ENCODE measurements at regions not wholly inside any gene's neighbourhood (a gene's known extent, or its start where the extent isn't known, plus 50 kb on each side); places are given as distances from the start of the nearest gene placed in this dataset.

- no peak for DNase-seq
These were observed 256.9 kb downstream of the C16orf95 start for GRCh38 chr16:87060034-87060986.

DNA sequence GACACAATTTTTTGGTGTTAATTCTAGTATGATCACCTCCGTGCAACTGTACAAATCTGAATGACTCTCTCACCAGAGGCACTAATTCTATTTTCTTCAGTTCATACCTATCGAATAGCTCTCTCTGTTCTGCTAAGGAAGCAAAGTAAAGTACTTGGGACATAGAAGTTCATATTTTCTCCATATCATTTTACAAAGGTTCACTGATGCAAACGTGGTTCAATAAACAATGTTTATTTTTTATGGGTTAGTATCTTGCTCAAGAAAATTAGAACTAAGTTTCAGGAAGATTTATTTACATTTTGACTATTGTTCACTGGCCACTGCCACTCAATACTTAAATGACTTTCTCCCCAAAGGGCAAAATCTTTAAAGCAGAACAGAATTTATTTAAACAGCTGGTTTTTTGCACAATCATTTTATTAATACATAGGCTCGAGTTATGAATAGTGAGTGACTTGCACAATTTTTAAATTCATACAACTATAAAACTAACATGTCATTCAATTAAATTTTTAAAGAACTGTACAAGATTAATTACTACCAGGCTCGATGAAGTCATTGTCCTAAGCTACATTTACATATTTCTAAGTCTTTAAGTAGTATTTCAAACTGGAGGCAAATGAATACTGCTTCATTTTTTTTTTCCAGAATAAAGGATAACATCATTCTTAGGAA, 255.8 kb downstream of the C16orf95 start:
- no peak for DNase-seq

GRCh38 chr16:87062569-87063442, 254.4 kb downstream of the C16orf95 start:
- DNase-seq = peak; percentile 39

GRCh38 chr16:87063543-87063942, 253.6 kb downstream of the C16orf95 start:
- DNase-seq = no peak

DNA sequence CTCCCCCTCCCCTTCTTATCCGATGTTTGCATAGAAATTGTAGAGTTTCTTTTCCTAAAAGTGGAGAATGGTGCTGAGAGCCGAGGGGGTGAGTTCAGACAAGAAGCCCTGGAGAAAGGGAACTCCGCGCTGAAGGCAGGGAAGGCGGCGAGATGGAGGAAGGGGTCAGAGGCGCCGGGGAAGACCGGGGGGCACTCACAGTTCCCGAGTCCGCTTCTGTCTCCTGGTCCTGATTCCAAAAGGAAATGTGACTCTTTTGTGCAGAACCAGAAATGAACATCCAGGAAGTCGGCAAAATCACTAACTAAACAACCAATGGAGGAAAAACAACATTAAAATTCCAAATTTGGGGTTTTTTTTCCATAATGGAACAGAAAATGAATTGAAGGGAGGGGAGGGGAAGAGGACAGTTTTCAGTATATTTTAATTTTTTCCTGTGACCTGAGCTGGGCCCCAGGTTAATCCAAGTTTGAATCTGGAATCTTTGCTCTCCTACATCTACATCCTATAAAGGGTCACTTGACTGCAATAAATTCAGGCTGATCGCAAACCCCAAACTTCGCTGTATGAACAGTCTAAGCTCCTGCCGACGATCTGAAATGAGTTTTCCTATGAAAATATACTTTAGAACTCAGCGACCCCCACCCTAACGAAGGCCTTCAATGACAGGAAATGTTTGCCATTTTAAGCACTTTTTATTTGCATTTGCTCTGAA, 252.3 kb downstream of the C16orf95 start:
- no peak for DNase-seq

DNA sequence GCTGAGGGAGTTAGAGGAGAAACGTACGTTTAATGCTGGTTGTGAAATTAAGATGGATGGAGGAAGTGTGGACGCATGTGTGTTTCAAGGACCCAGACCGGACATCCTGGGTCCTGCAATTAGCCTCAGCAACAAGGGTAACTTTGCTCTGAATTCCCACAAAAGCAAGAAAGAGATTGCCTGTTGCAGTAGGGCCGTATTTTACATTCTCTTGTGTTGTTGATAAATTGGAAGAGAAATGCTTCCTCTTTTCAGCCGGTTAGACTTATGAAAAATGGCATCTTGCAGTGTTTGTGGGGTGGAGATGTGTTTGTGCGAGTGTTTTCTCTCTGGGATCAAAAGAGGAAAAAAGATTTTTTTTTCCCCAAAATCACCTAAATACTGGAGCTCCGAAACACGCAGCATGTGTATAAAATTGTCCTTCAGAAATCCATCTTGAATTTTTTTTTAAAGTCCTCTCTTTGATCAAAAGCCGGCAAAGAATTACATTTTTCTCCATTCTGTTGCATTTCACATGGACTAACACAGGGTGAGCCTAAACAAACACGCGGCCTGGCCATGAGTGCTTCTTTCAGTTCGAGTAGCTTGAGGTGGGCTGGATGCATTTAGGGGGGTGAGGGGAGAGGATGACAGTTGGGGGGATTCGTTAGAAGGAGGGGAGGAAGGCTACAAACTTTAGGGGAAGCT, 251.6 kb downstream of the C16orf95 start:
- DNase-seq = no peak

- no peak for DNase-seq
These were observed 250.8 kb downstream of the C16orf95 start for GRCh38 chr16:87066133-87067002.

DNA sequence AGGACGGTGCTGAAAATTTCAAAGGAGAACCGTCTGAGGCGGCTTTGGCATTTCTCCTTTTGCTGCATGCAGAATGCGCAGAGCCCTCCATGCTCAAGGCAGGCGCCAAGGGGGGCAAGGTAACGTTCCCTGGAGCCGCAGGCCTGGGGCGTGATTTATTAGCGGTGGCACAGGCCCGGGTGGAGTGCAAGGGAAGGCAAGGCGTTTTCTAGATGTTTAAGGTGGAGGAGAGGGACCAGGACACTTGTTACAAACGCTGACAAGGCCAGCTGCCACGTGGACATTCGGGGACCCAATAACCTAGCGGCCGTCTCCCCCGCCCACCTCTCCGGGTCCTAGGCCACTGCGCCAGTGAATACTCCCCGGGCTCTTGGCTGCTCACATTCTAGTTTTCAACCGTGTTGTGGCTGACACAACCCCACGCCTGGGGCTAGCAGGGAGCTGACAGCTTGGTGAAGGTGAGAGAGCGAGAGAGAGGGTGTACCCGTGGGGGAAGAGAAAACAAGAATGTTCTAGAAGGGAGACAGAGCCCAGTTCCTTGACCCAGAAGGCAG, 250.1 kb downstream of the C16orf95 start:
- DNase-seq = no peak

GRCh38 chr16:87067836-87068761, 249.1 kb downstream of the C16orf95 start:
- no peak for DNase-seq

GRCh38 chr16:87068762-87069150, 248.4 kb downstream of the C16orf95 start:
- DNase-seq = no peak

- DNase-seq = no peak
These were observed 246.5 kb downstream of the C16orf95 start for GRCh38 chr16:87070657-87071056.

DNA sequence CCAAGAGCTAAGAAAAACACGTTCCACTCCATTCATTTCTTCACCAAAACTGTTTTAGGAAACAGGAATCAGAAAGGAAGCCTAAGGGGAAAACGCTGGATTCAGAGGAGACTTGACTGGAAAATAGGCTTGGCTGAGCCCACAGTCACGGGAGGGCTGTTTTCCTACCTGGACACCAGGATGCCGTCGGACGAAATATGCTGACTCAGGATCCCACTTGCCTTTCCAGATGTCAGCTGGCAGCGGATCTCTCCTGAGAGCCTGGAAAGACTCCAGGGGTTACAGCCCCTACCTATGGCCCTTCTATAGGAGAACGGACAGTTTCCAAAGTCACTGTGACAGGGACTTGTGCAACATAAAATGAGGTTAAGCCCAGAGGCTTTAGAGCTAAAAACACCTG, 245.1 kb downstream of the C16orf95 start:
- DNase-seq = no peak

DNA sequence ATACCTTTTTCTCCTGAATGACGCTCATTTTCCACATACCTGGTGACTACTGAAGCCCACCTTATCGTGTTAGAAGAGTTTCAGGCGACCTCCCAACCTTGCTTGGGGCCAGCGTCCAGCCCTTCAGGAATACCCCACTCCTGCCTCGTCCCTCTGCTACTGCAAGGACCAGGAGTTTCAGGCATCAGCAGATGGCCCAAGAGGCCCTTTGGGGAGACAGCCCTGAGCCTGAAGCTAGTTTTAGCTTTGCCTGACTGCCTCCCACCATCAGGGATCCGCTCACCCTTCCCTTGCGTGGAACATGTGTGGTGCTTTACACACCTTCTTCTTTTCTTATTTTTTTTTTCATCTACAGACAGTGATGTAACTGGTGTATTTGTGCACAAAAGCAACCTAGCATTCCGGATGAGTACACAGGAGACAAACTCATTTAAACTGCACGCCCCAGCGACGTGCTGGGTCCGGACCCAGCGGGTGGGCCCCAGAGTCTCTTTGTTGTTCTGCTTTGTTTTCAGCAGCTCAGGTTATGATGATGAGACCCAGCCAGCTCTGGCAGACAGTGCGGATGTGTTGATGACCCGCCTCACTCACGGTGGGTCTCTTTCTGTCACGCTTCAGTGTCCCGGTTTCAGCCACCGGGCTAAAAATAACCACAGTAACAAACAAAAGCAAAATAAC, 242.4 kb downstream of the C16orf95 start:
- no peak for DNase-seq

DNA sequence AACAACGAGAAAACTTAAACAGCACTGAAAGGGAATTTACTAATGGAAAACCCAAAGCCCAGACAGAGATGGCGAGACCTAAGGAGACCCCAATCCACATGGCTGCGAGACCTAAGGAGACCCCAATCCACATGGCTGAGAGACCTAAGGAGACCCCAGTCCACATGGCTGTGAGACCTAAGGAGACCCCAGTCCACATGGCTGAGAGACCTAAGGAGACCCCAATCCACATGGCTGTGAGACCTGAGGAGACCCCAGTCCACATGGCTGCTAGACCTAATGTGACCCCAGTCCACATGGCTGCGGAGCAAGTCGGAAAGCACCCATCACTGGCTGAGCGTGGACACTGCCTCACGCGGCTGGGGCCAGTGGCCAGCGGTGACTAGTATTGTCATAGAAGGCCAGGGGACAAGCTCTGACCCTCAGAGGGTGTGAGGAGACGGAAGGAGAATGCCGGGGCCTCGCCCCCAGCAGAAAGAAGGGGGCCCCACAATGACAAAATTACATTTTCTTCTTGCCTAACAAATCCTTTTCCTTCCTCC, 241.8 kb downstream of the C16orf95 start:
- DNase-seq = no peak

- DNase-seq = no peak
These were observed 240.8 kb downstream of the C16orf95 start for GRCh38 chr16:87076331-87076949.

DNA sequence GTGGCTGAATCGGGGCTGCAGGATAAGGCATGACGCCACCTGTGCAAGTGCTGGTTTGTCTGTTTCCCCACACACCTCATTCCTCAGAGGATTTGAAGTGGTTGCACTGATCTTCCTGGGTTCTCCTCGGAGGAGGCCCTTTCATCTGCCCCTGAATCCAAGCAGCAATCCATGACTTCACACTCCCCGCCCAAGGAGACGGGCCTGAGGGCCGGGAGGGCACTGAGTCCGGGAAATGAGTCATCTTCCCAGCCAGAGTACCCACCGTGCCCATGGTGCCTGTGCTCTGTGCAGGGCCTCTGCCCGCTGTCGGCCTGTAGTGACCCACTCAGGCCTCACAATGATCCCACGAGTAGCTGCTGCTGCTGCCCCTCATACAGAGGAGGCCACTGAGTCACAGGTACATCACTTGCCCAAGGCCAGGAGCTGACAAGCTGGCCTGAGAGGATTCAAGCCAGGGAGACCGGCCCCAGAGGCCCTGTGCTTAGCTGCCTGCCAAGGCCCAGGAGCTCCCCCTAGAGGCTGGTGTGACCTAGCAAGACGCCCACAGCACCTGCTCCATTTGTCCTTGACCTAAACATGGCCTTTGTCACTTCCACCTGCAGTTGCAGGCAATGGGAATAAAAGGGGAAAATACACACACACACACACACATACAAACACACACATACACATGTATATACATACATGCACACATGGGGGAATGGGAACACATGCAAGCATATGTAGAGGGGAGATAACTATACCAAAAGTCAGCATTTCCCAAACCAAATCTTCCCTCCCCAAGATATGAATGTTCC, 240.0 kb downstream of the C16orf95 start:
- no peak for DNase-seq

GRCh38 chr16:87077750-87078127, 239.5 kb downstream of the C16orf95 start:
- no peak for DNase-seq
